Endothelial cell (in vitro differentiated cells): ENCODE measurements at regions not wholly inside any gene's neighbourhood (a gene's known extent, or its start where the extent isn't known, plus 50 kb on each side); places are given as distances from the start of the nearest gene placed in this dataset.

Source experiments
- DNase-seq: peaks from one replicate; pipeline ENCODE4 v3.0.0; 2021; ENCODE audit warnings: low spot score
- H3K27ac Mint-ChIP-seq: one replicate; pipeline ENCODE4 v1.8.0; 2021; ENCODE audit warnings: mixed read lengths, inconsistent platforms; ENCODE audit not compliant: unreplicated experiment
- H3K27me3 Mint-ChIP-seq: one replicate; pipeline ENCODE4 v1.8.0; 2021; ENCODE audit warnings: mild to moderate bottlenecking, moderate library complexity, mixed read lengths, inconsistent platforms; ENCODE audit not compliant: unreplicated experiment
- H3K36me3 Mint-ChIP-seq: one replicate; pipeline ENCODE4 v1.8.0; 2021; ENCODE audit warnings: mild to moderate bottlenecking, low read depth, mixed read lengths, inconsistent platforms; ENCODE audit not compliant: unreplicated experiment
- H3K4me1 Mint-ChIP-seq: one replicate; pipeline ENCODE4 v1.8.0; 2021; ENCODE audit warnings: mild to moderate bottlenecking, mixed read lengths, inconsistent platforms; ENCODE audit not compliant: unreplicated experiment
- H3K4me3 Mint-ChIP-seq: one replicate; pipeline ENCODE4 v1.8.0; 2021; ENCODE audit warnings: mild to moderate bottlenecking, mixed read lengths, inconsistent platforms; ENCODE audit not compliant: unreplicated experiment
- H3K9me3 Mint-ChIP-seq: one replicate; pipeline ENCODE4 v1.8.0; 2021; ENCODE audit warnings: mixed read lengths, inconsistent platforms; ENCODE audit not compliant: unreplicated experiment
- TF ChIP-seq, protein P1 (sequence below): fragments of 200-600 bp; sonication (generic); IDR thresholded peaks from one replicate; pipeline ENCODE4 v1.5.0; 2021; ENCODE audit warnings: antibody characterized with exemption; ENCODE audit not compliant: unreplicated experiment

DNA sequence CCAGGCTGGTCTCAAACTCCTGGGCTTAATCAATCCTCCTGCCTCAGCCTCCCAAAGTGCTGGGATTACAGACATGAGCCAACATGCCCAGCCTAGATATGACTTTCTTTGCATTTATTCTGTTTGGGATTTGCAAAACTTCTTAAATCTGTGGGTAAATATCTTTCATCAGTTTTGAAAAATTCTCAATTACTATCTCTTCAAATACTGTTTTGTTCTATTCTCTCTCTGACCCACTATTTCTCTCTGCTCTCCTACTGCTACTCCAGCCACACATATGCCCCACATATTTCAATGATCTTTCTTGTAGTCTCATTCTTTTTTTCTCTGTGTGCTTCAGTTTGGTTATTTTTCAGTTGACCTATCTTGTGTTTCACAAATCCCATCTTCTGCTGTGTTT lies 205.1 kb downstream of the CHIC2 start:
- Mint-ChIP-seq H3K36me3 (no peaks in the 10 kb centered on the region), H3K27ac (no peak overlapping the region), H3K27me3 (peaks cover 3% of the 10 kb centered on the region), H3K4me1 (no peaks in the 10 kb centered on the region), H3K9me3 (no peaks in the 10 kb centered on the region), H3K4me3 (no peak overlapping the region)
- DNase-seq, result no peak
- TF ChIP-seq, protein P1, sequence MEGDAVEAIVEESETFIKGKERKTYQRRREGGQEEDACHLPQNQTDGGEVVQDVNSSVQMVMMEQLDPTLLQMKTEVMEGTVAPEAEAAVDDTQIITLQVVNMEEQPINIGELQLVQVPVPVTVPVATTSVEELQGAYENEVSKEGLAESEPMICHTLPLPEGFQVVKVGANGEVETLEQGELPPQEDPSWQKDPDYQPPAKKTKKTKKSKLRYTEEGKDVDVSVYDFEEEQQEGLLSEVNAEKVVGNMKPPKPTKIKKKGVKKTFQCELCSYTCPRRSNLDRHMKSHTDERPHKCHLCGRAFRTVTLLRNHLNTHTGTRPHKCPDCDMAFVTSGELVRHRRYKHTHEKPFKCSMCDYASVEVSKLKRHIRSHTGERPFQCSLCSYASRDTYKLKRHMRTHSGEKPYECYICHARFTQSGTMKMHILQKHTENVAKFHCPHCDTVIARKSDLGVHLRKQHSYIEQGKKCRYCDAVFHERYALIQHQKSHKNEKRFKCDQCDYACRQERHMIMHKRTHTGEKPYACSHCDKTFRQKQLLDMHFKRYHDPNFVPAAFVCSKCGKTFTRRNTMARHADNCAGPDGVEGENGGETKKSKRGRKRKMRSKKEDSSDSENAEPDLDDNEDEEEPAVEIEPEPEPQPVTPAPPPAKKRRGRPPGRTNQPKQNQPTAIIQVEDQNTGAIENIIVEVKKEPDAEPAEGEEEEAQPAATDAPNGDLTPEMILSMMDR, result no peak

DNA sequence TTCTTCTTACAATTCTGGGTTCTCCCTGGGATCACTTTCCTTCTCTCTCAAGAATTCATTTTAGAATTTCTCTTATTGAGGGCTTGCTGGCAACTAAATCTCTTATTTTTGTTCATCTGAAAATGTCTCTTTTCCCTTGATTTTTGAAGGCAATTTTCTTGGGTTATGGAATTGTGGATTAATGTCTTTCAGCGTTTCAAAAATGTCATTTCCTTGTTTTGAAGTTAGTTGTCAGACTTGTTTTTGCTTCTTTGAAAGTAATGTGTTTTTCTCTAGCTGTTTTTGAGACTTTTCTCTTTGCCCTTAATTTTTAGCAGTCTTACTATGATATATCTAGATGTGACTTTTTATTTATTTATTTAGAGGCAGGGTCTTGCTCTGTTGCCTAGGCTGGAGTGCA lies 205.7 kb downstream of the CHIC2 start:
- Mint-ChIP-seq H3K4me3 (no peak overlapping the region), H3K4me1 (no peaks in the 10 kb centered on the region), H3K27me3 (peaks cover 3% of the 10 kb centered on the region), H3K9me3 (no peaks in the 10 kb centered on the region), H3K36me3 (no peaks in the 10 kb centered on the region), H3K27ac (no peak overlapping the region)
- no peak for DNase-seq
- TF ChIP-seq, protein P1, result no peak

DNA sequence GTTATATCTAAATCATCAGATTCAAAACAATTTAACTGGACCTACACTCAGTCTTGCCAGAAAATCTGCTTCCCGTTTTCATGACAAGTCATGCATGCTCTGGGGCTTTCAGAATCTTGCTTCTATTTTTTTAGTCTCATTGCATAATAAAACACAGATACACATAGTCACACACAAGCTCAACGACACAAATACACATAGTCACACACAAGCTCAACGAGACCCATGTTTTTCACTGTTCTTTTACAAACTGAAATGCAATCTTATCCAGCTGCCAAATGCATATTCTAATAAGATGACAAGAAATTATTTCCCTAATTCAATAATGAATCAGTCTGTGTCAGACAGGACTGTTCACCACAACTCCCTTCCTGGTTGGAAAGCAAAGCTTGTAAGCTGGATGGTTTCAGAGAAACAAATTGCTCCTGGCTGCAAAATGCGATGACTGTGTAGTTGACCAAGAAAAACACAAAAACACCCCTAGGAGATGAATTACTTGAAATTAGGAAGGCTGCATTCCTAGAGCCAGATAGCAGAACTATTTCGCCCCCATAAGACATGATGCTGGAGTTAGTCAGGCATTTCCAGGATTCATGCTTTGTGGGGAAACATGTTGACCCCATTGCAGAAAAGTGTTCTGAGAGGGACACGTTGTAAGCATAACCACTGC lies 208.7 kb downstream of the CHIC2 start:
- no peak overlapping the region for H3K4me3 Mint-ChIP-seq
- H3K27me3 Mint-ChIP-seq, result no peaks in the 10 kb centered on the region
- H3K27ac Mint-ChIP-seq, result no peak overlapping the region
- H3K4me1 Mint-ChIP-seq, result no peaks in the 10 kb centered on the region
- H3K9me3 Mint-ChIP-seq, result no peaks in the 10 kb centered on the region
- DNase-seq, result no peak
- TF ChIP-seq, protein P1, result no peak
- H3K36me3 Mint-ChIP-seq, result no peaks in the 10 kb centered on the region

DNA sequence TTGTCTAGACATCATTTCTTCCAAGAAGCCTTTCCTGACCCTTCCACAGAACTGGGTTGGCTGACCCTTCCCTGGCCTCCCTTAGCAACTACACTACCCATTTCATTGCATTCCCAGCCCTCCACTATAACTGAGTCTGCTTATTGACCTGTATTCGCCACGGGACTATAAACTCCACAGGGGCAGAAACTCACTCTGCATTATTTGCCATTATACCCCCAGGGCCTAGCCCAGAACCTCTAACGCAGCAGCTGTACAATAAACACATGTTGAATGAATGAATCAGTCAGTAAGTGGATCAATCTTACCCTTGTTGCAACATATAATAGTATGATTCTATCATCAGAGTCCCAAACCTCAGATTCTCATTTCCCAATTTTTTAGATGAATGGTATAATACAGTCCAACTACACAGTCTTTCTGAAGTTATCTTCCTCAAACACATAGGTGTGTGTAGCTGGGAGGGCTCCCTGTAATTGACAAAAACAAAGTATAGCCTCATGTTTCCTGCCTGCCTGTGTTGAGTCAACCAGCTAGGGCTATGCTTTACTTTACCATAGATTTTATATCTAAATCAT lies 209.3 kb downstream of the CHIC2 start:
- Mint-ChIP-seq H3K27me3 (no peaks in the 10 kb centered on the region), H3K36me3 (no peaks in the 10 kb centered on the region), H3K4me3 (no peak overlapping the region), H3K9me3 (no peaks in the 10 kb centered on the region), H3K27ac (no peak overlapping the region), H3K4me1 (no peaks in the 10 kb centered on the region)
- TF ChIP-seq, protein P1, result no peak
- no peak for DNase-seq

DNA sequence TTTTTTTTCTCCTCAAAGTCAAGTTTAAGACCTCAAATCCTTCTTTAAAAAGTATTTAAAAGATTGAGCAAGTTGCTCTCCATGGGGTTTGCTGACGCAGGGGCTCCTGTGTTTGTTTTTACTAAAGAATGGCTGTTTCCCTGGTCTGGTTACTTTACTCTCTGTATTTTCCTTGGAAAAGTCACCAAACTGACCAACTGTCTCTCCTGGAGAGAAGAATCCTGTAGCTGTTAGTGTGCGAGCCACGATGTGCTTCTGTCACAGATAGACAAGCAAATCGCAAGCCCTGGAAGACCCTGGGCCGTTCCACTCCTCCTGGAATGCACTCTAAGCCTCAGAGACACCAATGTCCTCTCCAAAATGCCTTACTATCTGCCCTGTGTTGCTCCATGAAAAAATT lies 212.1 kb downstream of the CHIC2 start:
- H3K27me3 Mint-ChIP-seq, result no peaks in the 10 kb centered on the region
- no peaks in the 10 kb centered on the region for H3K4me1 Mint-ChIP-seq
- no peak overlapping the region for H3K4me3 Mint-ChIP-seq
- no peak overlapping the region for H3K27ac Mint-ChIP-seq
- no peaks in the 10 kb centered on the region for H3K9me3 Mint-ChIP-seq
- TF ChIP-seq, protein P1, result no peak
- no peak for DNase-seq
- H3K36me3 Mint-ChIP-seq, result no peaks in the 10 kb centered on the region
